ENCODE measurements at regions not wholly inside any gene's neighbourhood (a gene's known extent, or its start where the extent isn't known, plus 50 kb on each side); places are given as distances from the start of the nearest gene placed in this dataset.

GRCh38 chr2:34498561-34498960 lies 899.5 kb upstream of the FAM98A start:
- TF ChIP-seq CTCF (conservative IDR thresholded peaks at IDR 0.05; ENCODE audit: low read length) = no peak
- no peak for TF ChIP-seq EZH2phosphoT487 (IDR thresholded peaks at IDR 0.05; ENCODE audit: borderline replicate concordance, low read depth, low read length)

All from OCI-LY7 (cell line).